ENCODE measurements at regions not wholly inside any gene's neighbourhood (a gene's known extent, or its start where the extent isn't known, plus 50 kb on each side); places are given as distances from the start of the nearest gene placed in this dataset.
"Not testable (repeated sequence)": the region's sequence is repeated elsewhere in the genome, so short reads cannot be mapped to it uniquely, and the experiment has no call there.

- DNase-seq = no peak
Measured at GRCh38 chr5:166172597-166172996, 2118.8 kb upstream of the WWC1 start.

GRCh38 chr5:166178411-166179080, 2112.9 kb upstream of the WWC1 start:
- no peak for DNase-seq

GRCh38 chr5:166185185-166185584, 2106.3 kb upstream of the WWC1 start:
- DNase-seq = no peak

GRCh38 chr5:166188501-166189325, 2102.7 kb upstream of the WWC1 start:
- no peak for DNase-seq

GRCh38 chr5:166192696-166193095, 2098.7 kb upstream of the WWC1 start:
- DNase-seq = no peak

- DNase-seq = no peak
Measured at GRCh38 chr5:166195981-166196380, 2095.5 kb upstream of the WWC1 start.

GRCh38 chr5:166200532-166200931, 2090.9 kb upstream of the WWC1 start:
- no peak for DNase-seq

GRCh38 chr5:166211640-166212039, 2079.8 kb upstream of the WWC1 start:
- no peak for DNase-seq

GRCh38 chr5:166236327-166236726, 2055.1 kb upstream of the WWC1 start:
- no peak for DNase-seq

- DNase-seq = no peak
Measured at GRCh38 chr5:166240705-166241104, 2050.7 kb upstream of the WWC1 start.

GRCh38 chr5:166245556-166245955, 2045.9 kb upstream of the WWC1 start:
- no peak for DNase-seq

GRCh38 chr5:166251786-166252185, 2039.7 kb upstream of the WWC1 start:
- no peak for DNase-seq

GRCh38 chr5:166257661-166258060, 2033.8 kb upstream of the WWC1 start:
- DNase-seq = no peak

GRCh38 chr5:166262395-166262794, 2029.0 kb upstream of the WWC1 start:
- no peak for DNase-seq

- DNase-seq = no peak
Measured at GRCh38 chr5:166267907-166268306, 2023.5 kb upstream of the WWC1 start.

- DNase-seq = no peak
Measured at GRCh38 chr5:166270712-166271111, 2020.7 kb upstream of the WWC1 start.

- DNase-seq = no peak
Measured at GRCh38 chr5:166276006-166276405, 2015.4 kb upstream of the WWC1 start.

GRCh38 chr5:166279828-166280227, 2011.6 kb upstream of the WWC1 start:
- no peak for DNase-seq

- DNase-seq = no peak
Measured at GRCh38 chr5:166281433-166281832, 2010.0 kb upstream of the WWC1 start.

GRCh38 chr5:166282939-166283338, 2008.5 kb upstream of the WWC1 start:
- DNase-seq = no peak

GRCh38 chr5:166285361-166285760, 2006.1 kb upstream of the WWC1 start:
- DNase-seq = no peak

- DNase-seq = no peak
Measured at GRCh38 chr5:166286832-166287231, 2004.6 kb upstream of the WWC1 start.

GRCh38 chr5:166287866-166288265, 2003.6 kb upstream of the WWC1 start:
- DNase-seq = no peak

GRCh38 chr5:166291800-166292199, 1999.6 kb upstream of the WWC1 start:
- not testable (repeated sequence) for DNase-seq

- no peak for DNase-seq
Measured at GRCh38 chr5:166293892-166294291, 1997.6 kb upstream of the WWC1 start.

All from activated gamma-delta T cell treated with Interleukin-2 at 50 U/mL for 16 hours (primary cell).